GM21367 (cell line): ENCODE measurements at regions not wholly inside any gene's neighbourhood (a gene's known extent, or its start where the extent isn't known, plus 50 kb on each side); places are given as distances from the start of the nearest gene placed in this dataset.
"Not testable (repeated sequence)": the region's sequence is repeated elsewhere in the genome, so short reads cannot be mapped to it uniquely, and the experiment has no call there.

Source experiments
- ATAC-seq: cut with Tn5 transposase; IDR thresholded peaks from one replicate; pipeline ENCODE4 v1.9.1; 2021; ENCODE audit not compliant: unreplicated experiment

DNA sequence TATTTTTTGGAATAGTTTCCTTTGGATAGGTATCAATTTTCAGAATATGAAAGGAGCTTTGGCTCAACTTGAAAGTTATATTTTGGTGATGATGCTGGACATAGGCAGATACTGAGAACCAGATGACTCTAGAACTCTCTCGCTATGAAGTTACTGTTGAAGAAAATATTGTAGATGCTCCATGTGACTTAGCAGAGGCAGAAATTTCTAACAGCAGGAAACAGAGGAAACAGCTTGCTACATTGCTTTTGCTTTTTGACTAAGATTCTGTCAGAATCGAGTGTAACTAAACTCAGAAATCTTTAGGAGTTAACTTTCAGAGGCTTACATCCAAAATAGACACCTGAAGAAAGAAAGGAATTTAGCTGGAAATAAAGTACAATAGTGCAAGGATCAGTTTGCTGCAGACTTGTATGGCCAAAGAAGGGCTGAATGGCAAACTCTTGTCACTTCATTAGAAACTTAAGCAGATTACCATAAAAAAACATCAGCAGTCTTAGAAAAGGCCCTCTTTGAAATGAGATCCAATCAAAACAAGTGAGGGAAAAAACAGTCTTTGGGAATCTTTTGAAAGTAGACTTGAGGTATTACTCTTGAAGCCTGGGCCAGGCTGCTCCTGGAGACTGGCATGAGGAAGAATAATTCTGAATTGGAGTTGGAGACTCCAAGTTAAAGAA is 911.8 kb downstream of the FSCB start:
- ATAC-seq = no peak

GRCh38 chr14:43591776-43592175 is 915.3 kb downstream of the FSCB start:
- ATAC-seq = no peak

- ATAC-seq = no peak
Measured at GRCh38 chr14:43587183-43587582, 919.9 kb downstream of the FSCB start.

DNA sequence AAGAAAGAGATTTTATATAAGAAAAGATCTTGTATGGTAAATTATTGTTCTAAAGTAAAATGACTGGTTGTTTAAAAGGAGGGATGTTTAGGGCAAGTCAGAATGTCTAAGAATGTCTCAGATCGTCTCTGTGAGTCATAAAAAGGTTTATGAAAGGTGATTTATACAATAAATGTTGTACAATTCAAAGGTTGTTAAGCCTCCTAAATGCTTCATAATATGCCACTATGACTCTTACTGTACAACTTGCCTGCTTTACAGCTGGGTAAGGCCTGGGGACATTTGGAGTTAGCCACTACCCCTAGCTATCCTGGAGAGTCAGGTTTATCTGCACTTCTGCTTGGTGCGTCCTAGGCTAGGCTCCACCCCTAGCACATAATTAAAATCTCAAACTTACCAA is 927.4 kb downstream of the FSCB start:
- ATAC-seq = no peak

DNA sequence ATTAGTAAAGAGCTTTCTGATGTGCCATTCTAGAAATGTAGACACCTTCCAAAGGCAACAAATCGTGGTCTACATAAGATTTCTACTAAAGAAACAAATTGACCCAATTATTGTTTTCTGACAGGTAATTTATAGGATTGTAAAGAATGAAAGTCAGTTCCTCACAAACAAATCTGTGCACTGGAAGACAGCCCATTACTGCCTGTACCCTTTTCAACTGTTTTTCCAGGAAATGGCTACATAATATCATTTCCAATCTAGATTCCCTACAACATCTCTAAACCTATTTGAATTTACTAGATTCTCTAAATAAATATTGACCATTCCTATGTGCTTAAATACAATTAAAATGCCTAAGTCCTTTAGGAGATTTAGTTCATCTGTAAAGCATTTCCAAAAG is 939.1 kb downstream of the FSCB start:
- no peak for ATAC-seq

DNA sequence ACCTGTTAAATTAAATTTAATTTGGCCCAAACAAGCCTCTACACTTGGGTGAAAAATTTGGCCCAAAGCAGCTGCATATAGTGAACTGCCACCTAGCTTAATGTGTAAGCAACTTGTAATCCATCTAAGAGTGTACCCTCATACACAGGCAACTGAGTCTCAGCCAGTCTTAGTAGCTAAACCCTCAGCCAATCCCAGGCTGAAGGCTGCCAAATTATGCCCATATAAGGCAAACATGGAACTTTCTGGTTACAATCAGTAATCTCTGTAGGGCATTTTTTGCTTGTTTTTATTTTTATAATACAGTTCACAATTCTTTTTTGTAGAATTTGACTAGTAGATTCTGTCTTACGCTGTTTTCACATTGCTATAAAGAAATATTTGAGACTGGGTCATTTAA is 958.7 kb downstream of the FSCB start:
- no peak for ATAC-seq

- not testable (repeated sequence) for ATAC-seq
Measured at GRCh38 chr14:43547596-43547995, 959.5 kb downstream of the FSCB start.

GRCh38 chr14:43541356-43541755 is 965.7 kb downstream of the FSCB start:
- no peak for ATAC-seq

DNA sequence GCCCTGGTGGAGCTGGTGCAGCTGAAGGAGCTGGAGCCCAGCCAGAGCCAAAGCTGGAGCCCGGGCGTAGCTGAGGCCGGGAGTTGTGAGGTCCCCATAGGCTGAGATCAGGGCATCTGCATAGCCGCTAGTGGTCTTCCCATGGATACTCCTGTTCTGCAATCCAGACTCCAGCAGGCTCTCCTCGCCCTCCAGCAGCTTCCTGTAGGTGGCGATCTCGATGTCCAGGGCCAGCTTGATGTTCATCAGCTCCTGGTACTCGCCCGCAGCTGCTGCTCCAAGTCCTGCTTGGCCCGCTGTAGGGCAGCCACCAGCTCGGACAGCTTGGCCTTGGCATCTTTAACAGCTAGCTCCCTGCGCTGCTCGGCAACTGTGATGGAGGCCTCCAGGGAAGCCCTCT is 966.1 kb downstream of the FSCB start:
- ATAC-seq = no peak

DNA sequence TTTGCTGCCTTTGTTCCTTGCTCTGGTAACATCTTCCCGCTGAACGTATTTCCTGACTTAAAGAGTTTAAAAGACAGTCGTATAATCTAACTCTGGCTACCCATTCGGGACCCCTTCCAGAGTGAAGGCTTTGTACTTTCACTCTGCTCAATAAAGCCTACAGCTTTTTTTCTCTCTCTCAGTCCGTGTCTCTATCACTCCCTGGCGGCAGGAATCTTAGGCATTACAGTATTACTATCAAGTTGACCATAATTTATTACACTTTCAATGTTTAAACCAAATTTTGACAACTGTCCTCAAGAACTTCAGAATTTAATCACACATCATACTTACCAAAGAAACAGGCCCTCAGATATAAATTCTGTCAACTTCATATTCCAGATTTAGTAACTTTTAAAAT is 967.9 kb downstream of the FSCB start:
- ATAC-seq = no peak

GRCh38 chr14:43535231-43535838 is 971.7 kb downstream of the FSCB start:
- no peak for ATAC-seq

GRCh38 chr14:43532825-43533416 is 974.2 kb downstream of the FSCB start:
- ATAC-seq = no peak

DNA sequence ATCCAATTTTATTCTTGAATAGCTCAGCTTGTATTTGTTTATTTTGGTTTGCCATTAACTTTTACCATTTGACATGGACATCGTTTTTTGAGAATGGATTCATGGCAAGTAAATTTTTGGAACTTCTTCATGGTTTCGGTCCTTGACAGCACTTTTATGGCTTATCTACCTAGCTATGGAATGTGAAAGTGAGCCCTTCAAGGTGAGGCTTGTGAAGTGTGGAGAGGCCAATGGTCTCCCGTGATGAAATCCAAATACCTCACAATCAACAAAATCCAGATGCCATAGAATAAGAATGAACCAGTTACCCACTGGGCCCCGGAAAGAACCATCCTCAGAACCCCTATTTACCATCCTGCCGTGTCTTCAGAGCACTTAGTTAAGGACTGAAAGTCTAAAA is 978.8 kb downstream of the FSCB start:
- no peak for ATAC-seq

DNA sequence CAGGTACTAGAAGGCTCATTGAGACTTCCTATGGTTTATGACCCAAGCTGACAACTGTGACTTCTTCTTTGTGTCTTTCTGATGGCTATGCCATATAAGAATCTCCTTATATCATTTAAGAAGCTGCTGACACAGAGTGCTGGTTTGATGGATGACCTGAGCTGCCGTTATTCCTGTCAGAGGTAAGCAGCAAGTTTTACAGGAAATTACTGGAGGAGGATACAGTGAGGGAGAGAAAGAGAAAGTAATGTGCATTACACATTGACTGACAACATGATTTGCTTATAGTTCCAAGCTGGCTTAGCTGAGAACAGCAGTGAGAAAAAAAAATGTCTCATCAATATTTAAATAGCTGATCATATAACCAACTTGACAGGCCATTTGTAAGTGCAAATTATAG is 981.4 kb downstream of the FSCB start:
- no peak for ATAC-seq

- no peak for ATAC-seq
Measured at GRCh38 chr14:43522901-43523300, 984.2 kb downstream of the FSCB start.

DNA sequence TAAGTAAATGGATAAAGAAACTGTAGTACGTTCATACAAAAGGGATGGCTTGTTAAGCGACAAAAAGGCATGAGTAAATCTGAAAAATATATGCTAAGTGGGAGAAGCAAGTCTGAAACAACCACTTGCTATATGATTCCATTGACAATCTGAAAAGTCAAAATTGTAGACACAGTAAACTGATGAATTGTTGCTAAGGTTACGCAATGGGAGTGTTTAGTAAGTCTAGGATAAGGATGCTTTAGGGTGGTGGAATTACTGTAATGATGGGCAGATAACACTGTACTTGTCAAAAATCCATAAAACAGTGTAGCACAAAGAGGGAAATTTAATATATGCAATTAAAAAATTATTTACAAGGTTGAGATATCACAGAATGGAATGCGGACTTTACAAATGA is 984.9 kb downstream of the FSCB start:
- no peak for ATAC-seq

- no peak for ATAC-seq
Measured at GRCh38 chr14:43503508-43503907, 1003.6 kb downstream of the FSCB start.

GRCh38 chr14:43492359-43492758 is 1014.7 kb downstream of the FSCB start:
- ATAC-seq = not testable (repeated sequence)

DNA sequence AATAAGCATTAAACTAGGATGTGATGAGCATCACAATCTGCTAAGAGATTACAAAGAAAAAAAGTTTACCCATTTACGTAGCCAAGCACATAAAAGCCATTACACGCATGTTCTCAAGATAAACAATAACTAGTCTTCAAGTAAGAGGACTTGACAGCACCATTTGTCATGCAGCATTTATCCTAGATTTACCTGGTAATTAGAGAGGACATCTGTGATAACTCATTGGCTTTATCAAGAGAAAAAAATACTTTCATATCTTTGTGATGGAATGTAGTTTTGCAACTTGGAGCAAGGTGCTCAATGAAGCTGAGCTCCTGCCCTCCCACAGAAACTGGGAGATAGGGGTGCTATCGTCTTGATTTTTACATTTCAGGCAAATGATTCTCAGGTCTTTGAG is 1023.7 kb downstream of the FSCB start:
- ATAC-seq = no peak

DNA sequence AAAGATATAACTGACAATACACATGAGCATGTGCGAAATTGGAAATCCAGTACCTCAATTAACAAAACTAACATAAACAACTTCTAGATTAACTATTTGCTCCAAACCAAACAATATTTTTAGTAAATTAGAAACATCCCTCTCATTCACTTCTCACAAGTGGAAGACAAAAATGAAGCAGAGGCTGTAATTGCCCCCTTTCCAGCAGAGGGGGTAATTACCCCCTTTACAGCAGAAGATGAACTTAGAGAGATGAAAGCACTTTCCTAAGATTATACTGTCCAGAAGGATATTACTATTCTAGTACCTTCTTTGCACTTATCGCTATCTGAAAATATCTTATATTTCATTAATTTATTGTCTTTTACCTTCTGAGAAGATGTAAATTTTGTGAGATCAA is 1025.2 kb downstream of the FSCB start:
- ATAC-seq = no peak

- ATAC-seq = no peak
Measured at GRCh38 chr14:43480976-43481375, 1026.1 kb downstream of the FSCB start.

DNA sequence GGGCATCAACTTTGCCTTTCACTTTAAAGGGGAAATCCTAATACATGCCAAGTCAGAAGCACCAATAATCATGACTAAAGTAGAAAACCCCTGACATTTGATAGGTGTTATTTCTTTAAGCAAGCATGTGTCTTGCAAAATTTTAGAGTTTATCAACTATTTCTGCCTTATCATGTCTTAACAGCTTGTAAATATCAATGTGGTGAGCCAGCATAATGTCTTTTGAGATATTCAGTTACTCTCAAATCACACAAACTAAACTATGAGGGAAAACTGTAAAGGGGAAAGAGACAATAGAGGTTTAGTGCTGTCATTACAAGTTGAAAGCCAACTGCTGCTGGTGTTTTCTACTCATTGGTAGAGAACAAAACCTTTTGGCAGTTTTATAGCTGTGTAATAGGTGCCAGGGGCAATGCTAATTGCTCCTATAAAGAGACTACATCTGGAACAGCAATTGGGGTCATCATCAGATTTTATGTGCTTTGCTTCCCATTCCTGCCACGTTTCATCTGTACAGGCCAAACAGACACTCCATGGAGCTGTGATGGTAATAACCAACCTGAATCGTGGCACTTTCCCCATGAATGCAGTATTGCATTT is 1027.4 kb downstream of the FSCB start:
- no peak for ATAC-seq
